ENCODE measurements at regions not wholly inside any gene's neighbourhood (a gene's known extent, or its start where the extent isn't known, plus 50 kb on each side); places are given as distances from the start of the nearest gene placed in this dataset.

- TF ChIP-seq ZNF331 (CRISPR knock-in tag; IDR thresholded peaks at IDR 0.05; ENCODE audit: low read depth) (no peak), ZNF114 (CRISPR knock-in tag; IDR thresholded peaks at IDR 0.05) (no peak), ZNF462 (CRISPR knock-in tag; IDR thresholded peaks at IDR 0.05) (no peak), ETS1 (IDR thresholded peaks at IDR 0.05) (no peak), POLR2AphosphoS5 (IDR thresholded peaks at IDR 0.05; ENCODE audit: low read depth) (no peak), STAT1 (IDR thresholded peaks at IDR 0.05; ENCODE audit: unreplicated experiment) (no peak)
Measured at GRCh38 chr16:13441675-13442074, 478.3 kb upstream of the ERCC4 start (continued).

GRCh38 chr16:13448346-13448745, 471.6 kb upstream of the ERCC4 start:
- DNase-seq (ENCODE audit: low spot score), result no peak
- Histone ChIP-seq H3K79me2 (replicated peaks; ENCODE audit: insufficient read depth) (no peaks in the 10 kb centered on the region), H3K27ac (ENCODE audit: low read depth) (peak overlapping the region; percentile 32; the same call in 1 of the 2 replicates), H4K20me1 (replicated peaks; ENCODE audit: insufficient read depth) (no peaks in the 10 kb centered on the region), H3K36me3 (ENCODE audit: insufficient read depth) (no peaks in the 10 kb centered on the region; the same call in 1 of the 2 replicates), H3F3A (replicated peaks; ENCODE audit: low read depth) (no peaks in the 10 kb centered on the region), H3K4me2 (no peak overlapping the region), H3K27me3 (ENCODE audit: insufficient read depth) (no peaks in the 10 kb centered on the region), H3K4me3 (no peak overlapping the region), H2AFZ (no peak overlapping the region), H3K9me2 (ENCODE audit: insufficient read depth) (no peaks in the 10 kb centered on the region; the same call in 1 of the 2 replicates), H3K4me1 (ENCODE audit: insufficient read depth) (peaks cover 8% of the 10 kb centered on the region; the same call in 1 of the 2 replicates)
- Mint-ChIP-seq H3K27ac (no peak overlapping the region), H3K27me3 (ENCODE audit: insufficient read depth, low read depth, poor library complexity) (peaks cover 6% of the 10 kb centered on the region), H3K4me1 (no peaks in the 10 kb centered on the region), H3K36me3 (ENCODE audit: low read depth) (no peaks in the 10 kb centered on the region), H3K9me3 (no peaks in the 10 kb centered on the region), H3K4me3 (no peak overlapping the region)
- ATAC-seq, result no peak
- TF ChIP-seq POLR2AphosphoS5 (IDR thresholded peaks at IDR 0.05; ENCODE audit: low read depth), result no peak
- no peak for TF ChIP-seq ETS1 (IDR thresholded peaks at IDR 0.05)
- TF ChIP-seq CTCF (conservative IDR thresholded peaks at IDR 0.05; ENCODE audit: low read depth in 2 of 2), result no peak
- no peak for TF ChIP-seq REST (IDR thresholded peaks at IDR 0.05; ENCODE audit: unreplicated experiment)
- no peak for TF ChIP-seq NANOG (IDR thresholded peaks at IDR 0.05; ENCODE audit: borderline replicate concordance)
